Panc1 (cell line): ENCODE measurements at regions not wholly inside any gene's neighbourhood (a gene's known extent, or its start where the extent isn't known, plus 50 kb on each side); places are given as distances from the start of the nearest gene placed in this dataset.

Experiments used
- ATAC-seq: fragments of 200-7000 bp; cut with Tn5 transposase; 2 replicates; pipeline ENCODE4 v1.9.1; 2020; ENCODE audit warnings: mild to moderate bottlenecking, moderate library complexity
- BruUV-seq: library from RNA; stranded (reverse); fragments of 400-500 nt; replicated peaks from 2 replicates; lab custom pipeline; 2021; lab: Mats Ljungman, UMichigan
- CTCF ChIA-PET: fragments of 300-600 bp; sonication (Branson Sonifier 250); formaldehyde crosslinking; loops from one replicate; lab custom pipeline; 2022; ENCODE audit warnings: antibody characterized with exemption; lab: Charles Lee
- POLR2A ChIA-PET: fragments of 300-600 bp; sonication (Branson Sonifier 250); formaldehyde crosslinking; loops from one replicate; lab custom pipeline; 2022; ENCODE audit warnings: antibody characterized with exemption; lab: Charles Lee
- DNase-seq: peaks from one replicate; pipeline ENCODE4 v3.0.0-alpha.2; 2010; ENCODE audit warnings: low read depth, low spot score
- H3K27ac ChIP-seq: 2 replicates; pipeline ENCODE4 v1.5.1; 2011; ENCODE audit warnings: mild to moderate bottlenecking, low read length, inconsistent platforms
- H3K27me3 ChIP-seq: fragments of 200-500 bp; sonication (Bioruptor generic); 2 replicates; pipeline ENCODE4 v1.6.0; 2014; ENCODE audit warnings: low read length, inconsistent platforms; ENCODE audit not compliant: control insufficient read depth, insufficient read depth
- H3K36me3 ChIP-seq: fragments of 200-500 bp; sonication (Bioruptor generic); 2 replicates; pipeline ENCODE4 v1.5.1; 2014; ENCODE audit warnings: inconsistent platforms, mild to moderate bottlenecking, low read length, moderate library complexity; ENCODE audit not compliant: control insufficient read depth, insufficient read depth
- H3K4me1 ChIP-seq: 2 replicates; pipeline ENCODE4 v1.5.1; 2011; ENCODE audit warnings: inconsistent platforms, mild to moderate bottlenecking, low read length, moderate library complexity; ENCODE audit not compliant: control insufficient read depth, insufficient read depth
- H3K4me3 ChIP-seq, 2 experiments: 2 replicates each; pipeline ENCODE4 v1.5.1; 2011 to 2012; ENCODE audit warnings: low read depth in 2 of 2, low read length in 2 of 2, mild to moderate bottlenecking in 2 of 2, inconsistent platforms in 1 of 2, moderate library complexity in 1 of 2
- H3K9me3 ChIP-seq: fragments of 200-500 bp; sonication (Bioruptor generic); 2 replicates; pipeline ENCODE4 v1.5.1; 2014; ENCODE audit warnings: low read depth, mild to moderate bottlenecking, inconsistent platforms, low read length, moderate library complexity; ENCODE audit not compliant: control insufficient read depth, insufficient read depth
- POLR2AphosphoS5 ChIP-seq: IDR thresholded peaks from 2 replicates; pipeline ENCODE4 v1.6.1; 2012; ENCODE audit warnings: mild to moderate bottlenecking, low read depth, low read length, moderate library complexity
- SIN3A ChIP-seq: IDR thresholded peaks from 2 replicates; pipeline ENCODE4 v1.6.1; 2012; ENCODE audit warnings: low read depth, mild to moderate bottlenecking, low read length, moderate library complexity, borderline replicate concordance; ENCODE audit not compliant: insufficient read depth
- TCF7L2 ChIP-seq: IDR thresholded peaks from 2 replicates; pipeline ENCODE4 v1.6.1; 2011; ENCODE audit warnings: mild to moderate bottlenecking, low read depth, low read length, inconsistent platforms
- in situ Hi-C: cut with HindIII; loops from 2 replicates; pipeline ENCODE4 v1.10.0; 2016; ENCODE audit warnings: low sequenced_read_pairs, low pct_unique_long_range_greater_than_20kb
- intact Hi-C: fragments of 100-400 bp; cut with micrococcal nuclease; formaldehyde crosslinking; loops from one replicate; pipeline ENCODE4 v1.10.0; 2022; ENCODE audit not compliant: unreplicated experiment
- TF ChIP-seq, protein P1 (sequence below): fragments of 450-650 bp; IDR thresholded peaks from 2 replicates; pipeline ENCODE4 v1.5.1; 2017; ENCODE audit warnings: mild to moderate bottlenecking
- TF ChIP-seq, protein P2 (sequence below), 2 experiments: IDR thresholded peaks; 2 replicates each; pipeline ENCODE4 v1.6.1; 2011 to 2012; ENCODE audit warnings: low read depth in 2 of 2, control low read depth in 1 of 2, low read length in 1 of 2, mild to moderate bottlenecking in 1 of 2, moderate library complexity in 1 of 2; ENCODE audit not compliant: insufficient read depth in 1 of 2

DNA sequence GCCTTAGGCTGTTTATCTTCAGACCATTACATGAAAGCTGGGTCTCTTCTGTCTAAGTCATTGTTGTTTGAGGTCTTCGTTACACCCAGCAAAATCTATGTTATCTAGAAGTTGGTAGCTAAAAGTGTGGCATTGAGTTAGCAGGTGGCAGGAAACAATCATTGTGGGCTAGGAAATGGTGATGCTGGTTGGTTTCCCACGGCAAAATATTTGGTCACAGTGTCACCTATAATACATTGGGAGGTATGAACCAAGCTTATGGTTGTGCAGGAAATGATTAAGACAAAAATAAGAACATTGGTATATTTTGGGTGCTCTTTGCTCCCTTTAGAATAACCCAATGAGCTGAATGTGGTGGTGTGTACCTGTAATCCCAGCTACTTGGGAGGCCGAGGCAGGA, 169.7 kb downstream of the TRIM33 start:
- Histone ChIP-seq H3K27me3 (peaks cover 3% of the 10 kb centered on the region), H3K4me1 (no peaks in the 10 kb centered on the region), H3K36me3 (no peaks in the 10 kb centered on the region), H3K4me3 (no peak overlapping the region), H3K9me3 (no peaks in the 10 kb centered on the region), H3K27ac (no peak overlapping the region)
- intact Hi-C loops (no loop called here), in situ Hi-C loops (no loop called here)
- CTCF ChIA-PET = no interaction called here
- POLR2A ChIA-PET = no interaction called here
- TF ChIP-seq, protein P1, sequence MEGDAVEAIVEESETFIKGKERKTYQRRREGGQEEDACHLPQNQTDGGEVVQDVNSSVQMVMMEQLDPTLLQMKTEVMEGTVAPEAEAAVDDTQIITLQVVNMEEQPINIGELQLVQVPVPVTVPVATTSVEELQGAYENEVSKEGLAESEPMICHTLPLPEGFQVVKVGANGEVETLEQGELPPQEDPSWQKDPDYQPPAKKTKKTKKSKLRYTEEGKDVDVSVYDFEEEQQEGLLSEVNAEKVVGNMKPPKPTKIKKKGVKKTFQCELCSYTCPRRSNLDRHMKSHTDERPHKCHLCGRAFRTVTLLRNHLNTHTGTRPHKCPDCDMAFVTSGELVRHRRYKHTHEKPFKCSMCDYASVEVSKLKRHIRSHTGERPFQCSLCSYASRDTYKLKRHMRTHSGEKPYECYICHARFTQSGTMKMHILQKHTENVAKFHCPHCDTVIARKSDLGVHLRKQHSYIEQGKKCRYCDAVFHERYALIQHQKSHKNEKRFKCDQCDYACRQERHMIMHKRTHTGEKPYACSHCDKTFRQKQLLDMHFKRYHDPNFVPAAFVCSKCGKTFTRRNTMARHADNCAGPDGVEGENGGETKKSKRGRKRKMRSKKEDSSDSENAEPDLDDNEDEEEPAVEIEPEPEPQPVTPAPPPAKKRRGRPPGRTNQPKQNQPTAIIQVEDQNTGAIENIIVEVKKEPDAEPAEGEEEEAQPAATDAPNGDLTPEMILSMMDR = no peak
- TF ChIP-seq SIN3A (no peak), TCF7L2 (no peak), POLR2AphosphoS5 (no peak)
- ATAC-seq (no peak), DNase-seq (no peak)
- BruUV-seq = no TSS peak

DNA sequence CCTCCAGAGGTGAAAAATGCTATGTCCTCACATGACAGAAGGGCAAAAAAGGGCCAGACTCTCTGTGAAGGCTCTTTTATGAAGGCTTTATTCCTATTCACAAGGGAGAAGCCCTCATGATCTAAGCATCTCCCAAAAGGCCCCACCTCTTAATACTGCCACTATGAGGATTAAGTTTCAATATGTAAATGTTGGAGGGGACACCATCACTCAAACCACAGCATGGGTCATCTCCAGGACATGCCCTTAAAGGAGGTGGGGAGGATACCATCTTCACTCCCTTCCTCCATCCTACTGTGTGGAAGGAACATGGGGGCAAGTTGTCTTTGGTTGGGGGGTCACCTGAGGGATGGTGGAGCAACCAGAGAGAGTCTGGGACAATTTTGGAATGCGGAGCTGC, 170.1 kb downstream of the TRIM33 start:
- Histone ChIP-seq H3K27me3 (peaks cover 3% of the 10 kb centered on the region), H3K4me3 (no peak overlapping the region), H3K36me3 (no peaks in the 10 kb centered on the region), H3K4me1 (no peaks in the 10 kb centered on the region), H3K27ac (no peak overlapping the region), H3K9me3 (no peaks in the 10 kb centered on the region)
- in situ Hi-C loops = no loop called here
- no peak for DNase-seq
- no peak for TF ChIP-seq POLR2AphosphoS5
- TF ChIP-seq SIN3A = no peak
- no peak for TF ChIP-seq TCF7L2
- TF ChIP-seq, protein P1 = no peak
- TF ChIP-seq, protein P2, sequence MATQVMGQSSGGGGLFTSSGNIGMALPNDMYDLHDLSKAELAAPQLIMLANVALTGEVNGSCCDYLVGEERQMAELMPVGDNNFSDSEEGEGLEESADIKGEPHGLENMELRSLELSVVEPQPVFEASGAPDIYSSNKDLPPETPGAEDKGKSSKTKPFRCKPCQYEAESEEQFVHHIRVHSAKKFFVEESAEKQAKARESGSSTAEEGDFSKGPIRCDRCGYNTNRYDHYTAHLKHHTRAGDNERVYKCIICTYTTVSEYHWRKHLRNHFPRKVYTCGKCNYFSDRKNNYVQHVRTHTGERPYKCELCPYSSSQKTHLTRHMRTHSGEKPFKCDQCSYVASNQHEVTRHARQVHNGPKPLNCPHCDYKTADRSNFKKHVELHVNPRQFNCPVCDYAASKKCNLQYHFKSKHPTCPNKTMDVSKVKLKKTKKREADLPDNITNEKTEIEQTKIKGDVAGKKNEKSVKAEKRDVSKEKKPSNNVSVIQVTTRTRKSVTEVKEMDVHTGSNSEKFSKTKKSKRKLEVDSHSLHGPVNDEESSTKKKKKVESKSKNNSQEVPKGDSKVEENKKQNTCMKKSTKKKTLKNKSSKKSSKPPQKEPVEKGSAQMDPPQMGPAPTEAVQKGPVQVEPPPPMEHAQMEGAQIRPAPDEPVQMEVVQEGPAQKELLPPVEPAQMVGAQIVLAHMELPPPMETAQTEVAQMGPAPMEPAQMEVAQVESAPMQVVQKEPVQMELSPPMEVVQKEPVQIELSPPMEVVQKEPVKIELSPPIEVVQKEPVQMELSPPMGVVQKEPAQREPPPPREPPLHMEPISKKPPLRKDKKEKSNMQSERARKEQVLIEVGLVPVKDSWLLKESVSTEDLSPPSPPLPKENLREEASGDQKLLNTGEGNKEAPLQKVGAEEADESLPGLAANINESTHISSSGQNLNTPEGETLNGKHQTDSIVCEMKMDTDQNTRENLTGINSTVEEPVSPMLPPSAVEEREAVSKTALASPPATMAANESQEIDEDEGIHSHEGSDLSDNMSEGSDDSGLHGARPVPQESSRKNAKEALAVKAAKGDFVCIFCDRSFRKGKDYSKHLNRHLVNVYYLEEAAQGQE (IDR thresholded peaks at IDR 0.05; ENCODE audit: insufficient read depth in 1 of 2, low read depth in 2 of 2, low read length in 1 of 2) = no peak
- BruUV-seq = no TSS peak
- ChIA-PET CTCF (no interaction called here), POLR2A (no interaction called here)
- intact Hi-C loops = no loop called here
- ATAC-seq = no peak
